ENCODE measurements at regions not wholly inside any gene's neighbourhood (a gene's known extent, or its start where the extent isn't known, plus 50 kb on each side); places are given as distances from the start of the nearest gene placed in this dataset.

DNA sequence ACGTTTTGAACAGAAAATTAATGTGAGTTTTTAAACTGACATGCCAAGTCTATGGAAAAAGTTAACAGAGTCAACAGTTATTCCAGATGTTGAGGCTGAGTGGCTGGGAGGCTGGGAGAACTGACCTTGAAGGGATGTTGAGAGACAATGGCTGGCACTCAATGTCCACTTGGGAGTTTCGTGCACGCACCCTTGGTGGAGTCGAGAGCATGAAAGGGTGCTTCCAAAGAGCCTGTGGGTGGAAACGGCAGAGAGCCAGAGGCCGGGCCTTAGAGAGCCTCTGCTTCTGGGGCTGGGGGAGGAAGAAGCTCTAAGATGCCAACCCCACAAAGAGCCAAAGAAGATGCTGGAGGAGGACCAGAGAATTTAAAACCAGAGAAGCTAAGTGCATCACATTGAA lies 63.4 kb upstream of the L3MBTL4 start (continued):
- TF ChIP-seq, protein P1, sequence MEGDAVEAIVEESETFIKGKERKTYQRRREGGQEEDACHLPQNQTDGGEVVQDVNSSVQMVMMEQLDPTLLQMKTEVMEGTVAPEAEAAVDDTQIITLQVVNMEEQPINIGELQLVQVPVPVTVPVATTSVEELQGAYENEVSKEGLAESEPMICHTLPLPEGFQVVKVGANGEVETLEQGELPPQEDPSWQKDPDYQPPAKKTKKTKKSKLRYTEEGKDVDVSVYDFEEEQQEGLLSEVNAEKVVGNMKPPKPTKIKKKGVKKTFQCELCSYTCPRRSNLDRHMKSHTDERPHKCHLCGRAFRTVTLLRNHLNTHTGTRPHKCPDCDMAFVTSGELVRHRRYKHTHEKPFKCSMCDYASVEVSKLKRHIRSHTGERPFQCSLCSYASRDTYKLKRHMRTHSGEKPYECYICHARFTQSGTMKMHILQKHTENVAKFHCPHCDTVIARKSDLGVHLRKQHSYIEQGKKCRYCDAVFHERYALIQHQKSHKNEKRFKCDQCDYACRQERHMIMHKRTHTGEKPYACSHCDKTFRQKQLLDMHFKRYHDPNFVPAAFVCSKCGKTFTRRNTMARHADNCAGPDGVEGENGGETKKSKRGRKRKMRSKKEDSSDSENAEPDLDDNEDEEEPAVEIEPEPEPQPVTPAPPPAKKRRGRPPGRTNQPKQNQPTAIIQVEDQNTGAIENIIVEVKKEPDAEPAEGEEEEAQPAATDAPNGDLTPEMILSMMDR (IDR thresholded peaks at IDR 0.05; ENCODE audit: low read depth, low read length, missing input control), result no peak

DNA sequence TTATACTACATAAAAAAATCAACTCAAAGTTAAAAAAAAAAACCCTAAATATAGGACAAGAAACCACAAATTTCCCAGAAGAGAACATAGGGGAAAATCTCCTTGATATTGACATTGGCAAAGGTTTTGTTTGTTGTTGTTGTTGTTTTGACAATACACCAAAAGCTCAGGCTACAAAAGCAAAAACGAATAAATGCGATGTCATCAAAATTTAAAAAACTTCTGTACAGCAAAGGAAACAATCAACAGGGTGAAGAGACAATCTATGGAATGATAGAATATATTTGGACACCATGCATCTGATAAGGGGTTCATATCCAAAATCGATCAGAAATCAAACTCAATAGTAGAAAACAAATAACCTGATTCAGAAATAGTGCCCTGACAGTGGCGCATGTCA lies 65.0 kb upstream of the L3MBTL4 start:
- DNase-seq (ENCODE audit: low spot score), result no peak
- peaks cover 0 to 5% (median under 1%) of the 10 kb centered on the region in 4 donors for H3K4me1 ChIP-seq (ENCODE audit: control insufficient read depth in 4 of 4, insufficient read depth in 4 of 4, low read length in 3 of 4)
- H3K9ac ChIP-seq (ENCODE audit: low read depth in 1 of 2, low read length in 2 of 2), result no peak overlapping the region
- no peaks in the 10 kb centered on the region for H3K9me3 ChIP-seq (ENCODE audit: control insufficient read depth in 4 of 4, low read length in 3 of 4)
- no peak overlapping the region for H3K4me3 ChIP-seq (ENCODE audit: low read depth in 1 of 3, low read length in 3 of 3)
- no peak overlapping the region for H3K27ac ChIP-seq (ENCODE audit: low read depth in 1 of 2, low read length in 2 of 2)
- H3K36me3 ChIP-seq (ENCODE audit: control insufficient read depth in 4 of 4, insufficient read depth in 3 of 4, low read depth in 1 of 4, low read length in 3 of 4), result no peaks in the 10 kb centered on the region
- WGBS, result 87% methylated on average over 4 of the region's 4 CpGs
- H3K27me3 ChIP-seq (ENCODE audit: control insufficient read depth in 4 of 4, insufficient read depth in 4 of 4, low read length in 3 of 4), result no peaks in the 10 kb centered on the region
- TF ChIP-seq, protein P2, sequence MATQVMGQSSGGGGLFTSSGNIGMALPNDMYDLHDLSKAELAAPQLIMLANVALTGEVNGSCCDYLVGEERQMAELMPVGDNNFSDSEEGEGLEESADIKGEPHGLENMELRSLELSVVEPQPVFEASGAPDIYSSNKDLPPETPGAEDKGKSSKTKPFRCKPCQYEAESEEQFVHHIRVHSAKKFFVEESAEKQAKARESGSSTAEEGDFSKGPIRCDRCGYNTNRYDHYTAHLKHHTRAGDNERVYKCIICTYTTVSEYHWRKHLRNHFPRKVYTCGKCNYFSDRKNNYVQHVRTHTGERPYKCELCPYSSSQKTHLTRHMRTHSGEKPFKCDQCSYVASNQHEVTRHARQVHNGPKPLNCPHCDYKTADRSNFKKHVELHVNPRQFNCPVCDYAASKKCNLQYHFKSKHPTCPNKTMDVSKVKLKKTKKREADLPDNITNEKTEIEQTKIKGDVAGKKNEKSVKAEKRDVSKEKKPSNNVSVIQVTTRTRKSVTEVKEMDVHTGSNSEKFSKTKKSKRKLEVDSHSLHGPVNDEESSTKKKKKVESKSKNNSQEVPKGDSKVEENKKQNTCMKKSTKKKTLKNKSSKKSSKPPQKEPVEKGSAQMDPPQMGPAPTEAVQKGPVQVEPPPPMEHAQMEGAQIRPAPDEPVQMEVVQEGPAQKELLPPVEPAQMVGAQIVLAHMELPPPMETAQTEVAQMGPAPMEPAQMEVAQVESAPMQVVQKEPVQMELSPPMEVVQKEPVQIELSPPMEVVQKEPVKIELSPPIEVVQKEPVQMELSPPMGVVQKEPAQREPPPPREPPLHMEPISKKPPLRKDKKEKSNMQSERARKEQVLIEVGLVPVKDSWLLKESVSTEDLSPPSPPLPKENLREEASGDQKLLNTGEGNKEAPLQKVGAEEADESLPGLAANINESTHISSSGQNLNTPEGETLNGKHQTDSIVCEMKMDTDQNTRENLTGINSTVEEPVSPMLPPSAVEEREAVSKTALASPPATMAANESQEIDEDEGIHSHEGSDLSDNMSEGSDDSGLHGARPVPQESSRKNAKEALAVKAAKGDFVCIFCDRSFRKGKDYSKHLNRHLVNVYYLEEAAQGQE (IDR thresholded peaks at IDR 0.05), result no peak
- TF ChIP-seq, protein P3, sequence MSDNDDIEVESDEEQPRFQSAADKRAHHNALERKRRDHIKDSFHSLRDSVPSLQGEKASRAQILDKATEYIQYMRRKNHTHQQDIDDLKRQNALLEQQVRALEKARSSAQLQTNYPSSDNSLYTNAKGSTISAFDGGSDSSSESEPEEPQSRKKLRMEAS (IDR thresholded peaks at IDR 0.05), result no peak
- TF ChIP-seq JUND (IDR thresholded peaks at IDR 0.05), result no peak
- TF ChIP-seq RXRA (IDR thresholded peaks at IDR 0.05), result no peak
- TF ChIP-seq YY1 (IDR thresholded peaks at IDR 0.05), result no peak
- TF ChIP-seq EGR1 (IDR thresholded peaks at IDR 0.05; ENCODE audit: low read depth in 2 of 2), result no peak
- TF ChIP-seq FOXA2 (IDR thresholded peaks at IDR 0.05), result no peak
- TF ChIP-seq, protein P4, sequence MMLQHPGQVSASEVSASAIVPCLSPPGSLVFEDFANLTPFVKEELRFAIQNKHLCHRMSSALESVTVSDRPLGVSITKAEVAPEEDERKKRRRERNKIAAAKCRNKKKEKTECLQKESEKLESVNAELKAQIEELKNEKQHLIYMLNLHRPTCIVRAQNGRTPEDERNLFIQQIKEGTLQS (IDR thresholded peaks at IDR 0.05), result no peak

DNA sequence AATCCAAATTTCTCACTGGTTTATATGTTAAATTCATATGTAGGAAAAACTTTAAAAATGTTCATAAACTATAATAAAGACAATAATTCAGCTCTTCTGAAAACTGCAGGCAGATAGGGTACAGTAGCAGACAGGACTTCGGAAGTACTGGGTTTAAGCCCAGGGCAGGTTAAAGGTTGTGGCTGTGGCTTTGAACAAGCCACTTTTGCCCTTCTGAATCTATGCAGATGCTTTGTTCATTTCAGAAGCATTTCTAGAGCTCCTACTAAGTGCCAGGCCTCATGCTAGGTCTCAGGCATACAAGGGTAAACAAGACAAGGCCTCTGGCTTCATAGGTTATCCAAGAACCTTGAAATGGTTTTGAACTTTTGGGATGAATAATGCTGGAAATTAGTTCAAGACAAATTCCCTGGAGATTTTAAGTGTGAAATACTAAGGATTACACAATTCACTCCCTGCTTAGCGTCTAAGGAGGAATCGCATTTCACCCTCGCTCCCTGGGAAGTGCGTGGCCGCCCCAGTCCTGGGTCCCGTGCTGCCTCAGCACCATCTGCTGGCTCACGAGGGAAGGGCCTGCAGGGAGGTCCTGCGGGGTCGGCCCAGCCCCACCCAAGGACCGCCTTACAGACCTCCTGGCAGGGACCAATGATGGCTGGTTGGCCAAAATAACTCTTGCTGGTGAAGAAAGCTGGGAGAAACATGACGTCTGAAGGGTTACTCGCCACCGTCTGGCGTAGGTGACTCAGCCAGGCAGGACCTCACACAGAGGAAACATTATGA lies 67.7 kb upstream of the L3MBTL4 start:
- peak; percentile 53 for DNase-seq (ENCODE audit: low spot score)
- Histone ChIP-seq H3K9ac (ENCODE audit: low read depth in 1 of 2, low read length in 2 of 2) (no peak overlapping the region), H3K4me3 (ENCODE audit: low read depth in 1 of 3, low read length in 3 of 3) (no peak overlapping the region), H3K4me1 (ENCODE audit: control insufficient read depth in 4 of 4, insufficient read depth in 4 of 4, low read length in 3 of 4) (peaks cover 0 to 5% (median under 1%) of the 10 kb centered on the region in 4 donors), H3K27me3 (ENCODE audit: control insufficient read depth in 4 of 4, insufficient read depth in 4 of 4, low read length in 3 of 4) (no peaks in the 10 kb centered on the region), H3K9me3 (ENCODE audit: control insufficient read depth in 4 of 4, low read length in 3 of 4) (no peaks in the 10 kb centered on the region), H3K36me3 (ENCODE audit: control insufficient read depth in 4 of 4, insufficient read depth in 3 of 4, low read depth in 1 of 4, low read length in 3 of 4) (no peaks in the 10 kb centered on the region), H3K27ac (ENCODE audit: low read depth in 1 of 2, low read length in 2 of 2) (no peak overlapping the region)
- TF ChIP-seq NR2F2 (IDR thresholded peaks at IDR 0.05) (peak; percentile 33), FOXA1 (IDR thresholded peaks at IDR 0.05) (no peak), YY1 (IDR thresholded peaks at IDR 0.05) (no peak), HNF4A (conservative IDR thresholded peaks at IDR 0.05) (no peak), RAD21 (IDR thresholded peaks at IDR 0.05) (peak; percentile 99 to 100), HNF4G (IDR thresholded peaks at IDR 0.05) (no peak), RXRA (IDR thresholded peaks at IDR 0.05) (peak; percentile 21 to 60)
- TF ChIP-seq, protein P1 (IDR thresholded peaks at IDR 0.05; ENCODE audit: low read depth, low read length, missing input control), result peak; percentile 87
- TF ChIP-seq, protein P5, sequence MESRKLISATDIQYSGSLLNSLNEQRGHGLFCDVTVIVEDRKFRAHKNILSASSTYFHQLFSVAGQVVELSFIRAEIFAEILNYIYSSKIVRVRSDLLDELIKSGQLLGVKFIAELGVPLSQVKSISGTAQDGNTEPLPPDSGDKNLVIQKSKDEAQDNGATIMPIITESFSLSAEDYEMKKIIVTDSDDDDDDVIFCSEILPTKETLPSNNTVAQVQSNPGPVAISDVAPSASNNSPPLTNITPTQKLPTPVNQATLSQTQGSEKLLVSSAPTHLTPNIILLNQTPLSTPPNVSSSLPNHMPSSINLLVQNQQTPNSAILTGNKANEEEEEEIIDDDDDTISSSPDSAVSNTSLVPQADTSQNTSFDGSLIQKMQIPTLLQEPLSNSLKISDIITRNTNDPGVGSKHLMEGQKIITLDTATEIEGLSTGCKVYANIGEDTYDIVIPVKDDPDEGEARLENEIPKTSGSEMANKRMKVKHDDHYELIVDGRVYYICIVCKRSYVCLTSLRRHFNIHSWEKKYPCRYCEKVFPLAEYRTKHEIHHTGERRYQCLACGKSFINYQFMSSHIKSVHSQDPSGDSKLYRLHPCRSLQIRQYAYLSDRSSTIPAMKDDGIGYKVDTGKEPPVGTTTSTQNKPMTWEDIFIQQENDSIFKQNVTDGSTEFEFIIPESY (IDR thresholded peaks at IDR 0.05), result no peak
- WGBS, result 16% methylated on average over 15 of the region's 15 CpGs
